OCI-LY3 (cell line): ENCODE measurements at regions not wholly inside any gene's neighbourhood (a gene's known extent, or its start where the extent isn't known, plus 50 kb on each side); places are given as distances from the start of the nearest gene placed in this dataset.

Experiments
- EZH2phosphoT487 ChIP-seq: fragments of 200-600 bp; shearing (Covaris generic); IDR thresholded peaks from 2 replicates; pipeline ENCODE4 v1.6.1; 2018; ENCODE audit warnings: antibody characterized with exemption, mixed run types, low read depth
- TF ChIP-seq, protein P1 (sequence below): fragments of 200-600, 300-600 bp; sonication (generic); IDR thresholded peaks from 2 replicates; pipeline ENCODE4 v1.5.1; 2014; ENCODE audit warnings: antibody characterized with exemption, low read length, low read depth

DNA sequence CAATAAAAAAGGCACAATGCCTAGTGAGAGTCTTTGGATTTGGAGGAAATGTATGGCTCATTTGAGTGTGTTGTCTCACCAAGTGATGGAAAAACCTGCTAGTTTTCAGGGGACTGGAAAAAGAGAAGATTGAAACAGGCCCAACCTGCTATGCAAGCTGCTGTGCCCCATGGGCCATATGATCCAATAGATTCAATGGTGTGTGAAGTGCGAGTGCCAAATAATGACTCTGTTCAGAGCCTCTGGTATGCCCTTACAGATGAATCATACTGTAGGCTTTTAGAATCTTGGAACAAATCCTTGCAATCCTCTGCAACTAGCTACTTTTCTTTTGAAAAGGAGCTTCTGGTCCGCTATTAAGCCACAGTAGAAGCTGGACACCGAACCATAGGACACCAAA, 529.8 kb upstream of the CNTNAP5 start:
- TF ChIP-seq, protein P1, sequence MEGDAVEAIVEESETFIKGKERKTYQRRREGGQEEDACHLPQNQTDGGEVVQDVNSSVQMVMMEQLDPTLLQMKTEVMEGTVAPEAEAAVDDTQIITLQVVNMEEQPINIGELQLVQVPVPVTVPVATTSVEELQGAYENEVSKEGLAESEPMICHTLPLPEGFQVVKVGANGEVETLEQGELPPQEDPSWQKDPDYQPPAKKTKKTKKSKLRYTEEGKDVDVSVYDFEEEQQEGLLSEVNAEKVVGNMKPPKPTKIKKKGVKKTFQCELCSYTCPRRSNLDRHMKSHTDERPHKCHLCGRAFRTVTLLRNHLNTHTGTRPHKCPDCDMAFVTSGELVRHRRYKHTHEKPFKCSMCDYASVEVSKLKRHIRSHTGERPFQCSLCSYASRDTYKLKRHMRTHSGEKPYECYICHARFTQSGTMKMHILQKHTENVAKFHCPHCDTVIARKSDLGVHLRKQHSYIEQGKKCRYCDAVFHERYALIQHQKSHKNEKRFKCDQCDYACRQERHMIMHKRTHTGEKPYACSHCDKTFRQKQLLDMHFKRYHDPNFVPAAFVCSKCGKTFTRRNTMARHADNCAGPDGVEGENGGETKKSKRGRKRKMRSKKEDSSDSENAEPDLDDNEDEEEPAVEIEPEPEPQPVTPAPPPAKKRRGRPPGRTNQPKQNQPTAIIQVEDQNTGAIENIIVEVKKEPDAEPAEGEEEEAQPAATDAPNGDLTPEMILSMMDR = no peak
- no peak for TF ChIP-seq EZH2phosphoT487
